ENCODE measurements at regions not wholly inside any gene's neighbourhood (a gene's known extent, or its start where the extent isn't known, plus 50 kb on each side); places are given as distances from the start of the nearest gene placed in this dataset.
"Not testable (repeated sequence)": the region's sequence is repeated elsewhere in the genome, so short reads cannot be mapped to it uniquely, and the experiment has no call there.

- Mint-ChIP-seq H3K27ac (no peak overlapping the region), H3K4me1 (ENCODE audit: low read depth) (no peaks in the 10 kb centered on the region), H3K9me3 (peaks cover 3% of the 10 kb centered on the region), H3K36me3 (ENCODE audit: low read depth) (peaks cover 49% of the 10 kb centered on the region), H3K27me3 (ENCODE audit: insufficient read depth) (no peaks in the 10 kb centered on the region; the same call in 1 of the 2 replicates), H3K4me3 (no peak overlapping the region)
- no peak for TF ChIP-seq CTCF (IDR thresholded peaks at IDR 0.05)
- no peak for DNase-seq
Observed at GRCh38 chrY:26638063-26638462, 1016.1 kb downstream of the CDY1 start.

- H3K27ac Mint-ChIP-seq; DNase-seq; H3K27me3 Mint-ChIP-seq (ENCODE audit: insufficient read depth); H3K9me3 Mint-ChIP-seq; H3K4me3 Mint-ChIP-seq; H3K4me1 Mint-ChIP-seq (ENCODE audit: low read depth): not testable (repeated sequence)
- peaks cover 25% of the 10 kb centered on the region for H3K36me3 Mint-ChIP-seq (ENCODE audit: low read depth)
Observed at GRCh38 chrY:26645856-26646255, 1023.9 kb downstream of the CDY1 start.

DNA sequence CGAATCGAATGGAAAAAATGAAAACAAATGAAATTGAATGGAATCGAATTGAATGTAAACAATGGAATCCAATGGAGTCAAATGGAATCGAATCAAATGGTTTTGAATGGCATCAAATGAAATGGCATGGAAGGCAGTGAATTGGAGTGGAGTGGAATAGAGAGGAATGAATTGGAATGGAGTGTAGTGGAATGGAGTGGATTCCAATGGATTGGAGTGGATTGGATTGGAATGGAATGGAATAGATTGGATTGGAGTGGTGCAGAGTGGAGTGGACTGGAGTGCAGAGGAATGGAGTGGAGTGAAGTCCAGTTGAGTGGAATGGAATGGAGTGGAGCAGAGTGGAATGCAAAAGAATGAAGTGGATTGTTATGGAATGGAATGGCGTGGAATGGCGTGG lies 1026.3 kb downstream of the CDY1 start:
- not testable (repeated sequence) for H3K4me3 Mint-ChIP-seq; H3K4me1 Mint-ChIP-seq (ENCODE audit: low read depth); H3K27me3 Mint-ChIP-seq (ENCODE audit: insufficient read depth); DNase-seq; H3K27ac Mint-ChIP-seq
- H3K36me3 Mint-ChIP-seq (ENCODE audit: low read depth) = peaks cover 24% of the 10 kb centered on the region
- H3K9me3 Mint-ChIP-seq = peaks cover 25% of the 10 kb centered on the region

GRCh38 chrY:26664245-26664644 lies 1042.3 kb downstream of the CDY1 start:
- Mint-ChIP-seq H3K36me3 (ENCODE audit: low read depth) (peaks cover 31% of the 10 kb centered on the region), H3K9me3 (peaks cover 62% of the 10 kb centered on the region)
- H3K4me1 Mint-ChIP-seq (ENCODE audit: low read depth); H3K27ac Mint-ChIP-seq; DNase-seq; H3K27me3 Mint-ChIP-seq (ENCODE audit: insufficient read depth); H3K4me3 Mint-ChIP-seq: not testable (repeated sequence)

GRCh38 chrY:26666691-26667090 lies 1044.8 kb downstream of the CDY1 start:
- DNase-seq; H3K27me3 Mint-ChIP-seq (ENCODE audit: insufficient read depth); H3K4me1 Mint-ChIP-seq (ENCODE audit: low read depth); H3K4me3 Mint-ChIP-seq; H3K27ac Mint-ChIP-seq: not testable (repeated sequence)
- Mint-ChIP-seq H3K36me3 (ENCODE audit: low read depth) (peaks cover 38% of the 10 kb centered on the region), H3K9me3 (peaks cover 67% of the 10 kb centered on the region)

GRCh38 chrY:26669243-26669642 lies 1047.3 kb downstream of the CDY1 start:
- not testable (repeated sequence) for H3K27ac Mint-ChIP-seq; H3K27me3 Mint-ChIP-seq (ENCODE audit: insufficient read depth); DNase-seq; H3K4me1 Mint-ChIP-seq (ENCODE audit: low read depth); H3K4me3 Mint-ChIP-seq
- Mint-ChIP-seq H3K9me3 (peaks cover 48% of the 10 kb centered on the region), H3K36me3 (ENCODE audit: low read depth) (peaks cover 25% of the 10 kb centered on the region)

DNA sequence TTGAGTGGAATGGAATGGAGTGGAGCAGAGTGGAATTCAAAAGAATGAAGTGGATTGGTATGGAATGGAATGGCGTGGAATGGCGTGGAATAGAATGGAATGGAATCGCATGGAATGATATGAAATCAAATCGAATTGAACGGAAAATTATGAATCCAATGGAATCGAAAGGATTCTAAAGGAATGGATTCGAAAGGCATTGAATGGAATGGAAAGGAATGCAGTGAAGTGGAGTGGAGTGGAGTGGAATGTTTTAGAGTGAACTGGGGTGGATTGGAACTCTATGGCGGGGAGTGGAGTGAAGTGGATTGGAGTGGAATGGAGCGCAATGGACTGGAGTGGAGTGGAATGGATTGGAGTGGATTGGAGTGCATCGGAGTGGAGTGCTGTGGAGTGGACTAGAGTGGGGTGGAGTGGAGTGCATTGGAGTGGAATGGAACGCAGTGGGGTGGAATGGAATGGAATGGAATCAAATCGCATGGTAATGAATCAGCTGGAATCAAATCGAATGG lies 1048.5 kb downstream of the CDY1 start:
- H3K4me3 Mint-ChIP-seq; H3K27ac Mint-ChIP-seq; H3K27me3 Mint-ChIP-seq (ENCODE audit: insufficient read depth); H3K4me1 Mint-ChIP-seq (ENCODE audit: low read depth): not testable (repeated sequence)
- Mint-ChIP-seq H3K9me3 (peaks cover 37% of the 10 kb centered on the region), H3K36me3 (ENCODE audit: low read depth) (peaks cover 19% of the 10 kb centered on the region)
- peak; percentile 41 for DNase-seq

GRCh38 chrY:26670881-26671879 lies 1049.3 kb downstream of the CDY1 start:
- H3K36me3 Mint-ChIP-seq (ENCODE audit: low read depth) = peaks cover 19% of the 10 kb centered on the region
- not testable (repeated sequence) for H3K27ac Mint-ChIP-seq; H3K4me3 Mint-ChIP-seq; H3K27me3 Mint-ChIP-seq (ENCODE audit: insufficient read depth); H3K4me1 Mint-ChIP-seq (ENCODE audit: low read depth)
- peaks cover 37% of the 10 kb centered on the region for H3K9me3 Mint-ChIP-seq
- peak; percentile 56 for DNase-seq
